B cell (primary cell): ENCODE measurements at regions not wholly inside any gene's neighbourhood (a gene's known extent, or its start where the extent isn't known, plus 50 kb on each side); places are given as distances from the start of the nearest gene placed in this dataset.

Experiments used
- ATAC-seq: fragments of 200-7000 bp; cut with Tn5 transposase; one replicate; pipeline ENCODE4 v1.10.0; 2021; ENCODE audit warnings: low read depth, mild to moderate bottlenecking, moderate number of reproducible peaks, moderate library complexity
- CTCF ChIA-PET: fragments of 350-600 bp; sonication (Branson Sonifier 250); formaldehyde crosslinking; loops from one replicate; lab custom pipeline; 2021; ENCODE audit warnings: antibody characterized with exemption, inconsistent platforms; lab: Charles Lee
- POLR2A ChIA-PET: fragments of 350-600 bp; sonication (Branson Sonifier 250); formaldehyde crosslinking; loops from one replicate; lab custom pipeline; 2021; ENCODE audit warnings: antibody characterized with exemption; lab: Charles Lee
- DNase-seq: peaks from one replicate; pipeline ENCODE4 v3.0.0; 2013
- H2AFZ ChIP-seq: 2 replicates; pipeline ENCODE4 v1.6.1; 2012; ENCODE audit warnings: mild to moderate bottlenecking, low read depth, low read length; ENCODE audit not compliant: insufficient read depth, poor library complexity, severe bottlenecking
- H3K27ac ChIP-seq, 2 donors: 1 replicate in 1 of 2; 2 replicates in 1 of 2; pipeline ENCODE4 v1.5.1; 2012 to 2013; ENCODE audit warnings: low read length in 2 of 2, mild to moderate bottlenecking in 2 of 2, moderate library complexity in 1 of 2
- H3K27me3 ChIP-seq, 4 experiments: fragments of 200-600 bp in 1 of 4; sonication (generic) in 1 of 4; replicated peaks in 1 of 4; 1 replicate in 2 of 4; 2 replicates in 2 of 4; pipeline versions ENCODE4 v1.6.1 to v1.7.0; 2013 to 2016; ENCODE audit warnings: low read length in 3 of 4, mild to moderate bottlenecking in 2 of 4, mixed read lengths in 1 of 4, moderate library complexity in 1 of 4; ENCODE audit not compliant: insufficient read depth in 4 of 4, control insufficient read depth in 3 of 4; ENCODE audit errors: control extremely low read depth in 1 of 4
- H3K36me3 ChIP-seq, 2 experiments: replicated peaks in 1 of 2; 1 replicate in 1 of 2; 2 replicates in 1 of 2; pipeline versions ENCODE4 v1.6.1 to v1.7.1; 2013; ENCODE audit warnings: low read length in 1 of 2; ENCODE audit not compliant: insufficient read depth in 2 of 2, control insufficient read depth in 1 of 2; ENCODE audit errors: control extremely low read depth in 1 of 2, extremely low read depth in 1 of 2
- H3K4me1 ChIP-seq, 2 donors: fragments of 200-600 bp in 1 of 2; sonication (generic) in 1 of 2; 1 replicate in 1 of 2; 2 replicates in 1 of 2; pipeline versions ENCODE4 v1.5.1 to v1.6.1; 2013 to 2017; ENCODE audit warnings: low read length in 2 of 2; ENCODE audit not compliant: control insufficient read depth in 2 of 2, insufficient read depth in 2 of 2
- H3K4me2 ChIP-seq: replicated peaks from 2 replicates; pipeline ENCODE3; 2012; ENCODE audit warnings: mild to moderate bottlenecking, low read depth, low read length; ENCODE audit not compliant: poor library complexity, severe bottlenecking
- H3K4me3 ChIP-seq, 5 experiments: fragments of 200-600 bp in 1 of 5; sonication (generic) in 1 of 5; 1 replicate in 3 of 5; 2 replicates in 2 of 5; pipeline versions ENCODE4 v1.5.1 to v1.7.0; 2011 to 2016; ENCODE audit warnings: low read length in 4 of 5, mild to moderate bottlenecking in 4 of 5, low read depth in 2 of 5, control low read depth in 1 of 5, moderate library complexity in 1 of 5; ENCODE audit not compliant: insufficient read depth in 1 of 5; ENCODE audit errors: control extremely low read depth in 1 of 5, extremely low read depth in 1 of 5
- H3K79me2 ChIP-seq: fragments of 200-600 bp; sonication (generic); one replicate; pipeline ENCODE4 v1.6.0; 2016; ENCODE audit warnings: low read length; ENCODE audit not compliant: control insufficient read depth, insufficient read depth
- H3K9ac ChIP-seq: fragments of 200-600 bp; sonication (generic); 2 replicates; pipeline ENCODE4 v1.6.1; 2017; ENCODE audit warnings: mild to moderate bottlenecking, low read length, moderate library complexity
- H3K9me3 ChIP-seq, 3 donors: one replicate each; pipeline versions ENCODE4 v1.6.1 to v1.7.1; 2013; ENCODE audit warnings: low read length in 2 of 3; ENCODE audit not compliant: control insufficient read depth in 2 of 3, insufficient read depth in 1 of 3; ENCODE audit errors: control extremely low read depth in 1 of 3
- H4K20me1 ChIP-seq: 2 replicates; pipeline ENCODE4 v1.6.0; 2012; ENCODE audit warnings: mild to moderate bottlenecking, low read length; ENCODE audit not compliant: insufficient read depth, control insufficient read depth, poor library complexity, severe bottlenecking
- H3K27ac Mint-ChIP-seq: one replicate; pipeline ENCODE4 v1.8.0; 2021; ENCODE audit warnings: mixed read lengths
- H3K27me3 Mint-ChIP-seq: one replicate; pipeline ENCODE4 v1.8.0; 2021; ENCODE audit warnings: mixed read lengths
- H3K4me1 Mint-ChIP-seq: one replicate; pipeline ENCODE4 v1.8.0; 2021; ENCODE audit warnings: mixed read lengths
- H3K4me3 Mint-ChIP-seq: one replicate; pipeline ENCODE4 v1.8.0; 2021; ENCODE audit warnings: mixed read lengths
- H3K9me3 Mint-ChIP-seq: one replicate; pipeline ENCODE4 v1.8.0; 2022; ENCODE audit warnings: mixed read lengths; ENCODE audit not compliant: insufficient read depth
- CTCF ChIP-seq: fragments of 200-600 bp; IDR thresholded peaks from one replicate; pipeline ENCODE4 v1.8.0; 2022; ENCODE audit warnings: antibody characterized with exemption, mild to moderate bottlenecking
- EZH2 ChIP-seq: IDR thresholded peaks from 2 replicates; pipeline ENCODE4 v1.6.1; 2012; ENCODE audit warnings: borderline replicate concordance, low read depth, mild to moderate bottlenecking, moderate library complexity, low read length; ENCODE audit not compliant: insufficient read depth, poor library complexity, severe bottlenecking
- WGBS: methylation state at CpG from one replicate; pipeline ENCODE4 v1.1.5; 2013; ENCODE audit warnings: missing lambda C conversion rate; ENCODE audit not compliant: insufficient coverage; 5-methylcytosine and 5-hydroxymethylcytosine counted together
- intact Hi-C: fragments of 100-400 bp; cut with micrococcal nuclease; formaldehyde crosslinking; loops from one replicate; pipeline ENCODE4 v1.10.0; 2022

GRCh38 chr11:111179184-111179910 lies 66.2 kb upstream of the POU2AF2 start:
- TF ChIP-seq CTCF (no peak), EZH2 (no peak)
- no peak for ATAC-seq
- peak overlapping the region; percentile 67 for H3K4me3 Mint-ChIP-seq
- H3K27ac Mint-ChIP-seq: peak overlapping the region; percentile 95
- no peaks in the 10 kb centered on the region for H3K9me3 Mint-ChIP-seq
- WGBS: 27% methylated on average over 3 of the region's 5 CpGs
- H3K4me1 Mint-ChIP-seq: peaks cover 77% of the 10 kb centered on the region
- DNase-seq: peak; percentile 16
- no peaks in the 10 kb centered on the region for H3K27me3 Mint-ChIP-seq
- Histone ChIP-seq H3K4me3 (peak overlapping the region in 1 of 5 experiments; percentile 11), H3K4me1 (peaks cover 57 to 70% of the 10 kb centered on the region in 2 donors), H3K27me3 (no peaks in the 10 kb centered on the region), H3K27ac (peak overlapping the region; percentile 84 to 90), H3K79me2 (no peaks in the 10 kb centered on the region), H2AFZ (no peak overlapping the region), H3K9me3 (no peaks in the 10 kb centered on the region), H4K20me1 (no peaks in the 10 kb centered on the region), H3K4me2 (peak overlapping the region; percentile 67), H3K9ac (peak overlapping the region; percentile 14), H3K36me3 (peaks cover 0 to 1% of the 10 kb centered on the region in 2 experiments)
- POLR2A ChIA-PET: interaction anchor here (0.6 kb wide), 1 partner anchor 977 kb away, joined by 7 read pairs; no protein-coding TSS in a partner anchor
- intact Hi-C loops: loop anchor here (5.0 to 10.0 kb wide), 3 partner anchors 195 to 747 kb away; partner anchors contain the start of gene POU2AF1
- CTCF ChIA-PET: interaction anchor here (1.6 kb wide), 1 partner anchor 13 kb away, joined by 4 read pairs; no protein-coding TSS in a partner anchor
